ENCODE measurements at regions not wholly inside any gene's neighbourhood (a gene's known extent, or its start where the extent isn't known, plus 50 kb on each side); places are given as distances from the start of the nearest gene placed in this dataset.

GRCh38 chr15:87450314-87450713 is 806.2 kb downstream of the NTRK3 start:
- TF ChIP-seq ZNF274 (IDR thresholded peaks at IDR 0.05; ENCODE audit: borderline replicate concordance, extremely low read depth, low read length) (no peak), MAFK (IDR thresholded peaks at IDR 0.05; ENCODE audit: low read depth, low read length) (no peak), POLR2A (IDR thresholded peaks at IDR 0.05; ENCODE audit: control extremely low read depth in 1 of 2, low read depth in 2 of 2, low read length in 2 of 2) (no peak), POLR2AphosphoS5 (IDR thresholded peaks at IDR 0.05; ENCODE audit: low read depth, low read length) (no peak), CTCF (IDR thresholded peaks at IDR 0.05; ENCODE audit: control extremely low read depth in 1 of 3, insufficient read depth in 1 of 3, low read depth in 1 of 3, low read length in 3 of 3) (no peak), EGR1 (IDR thresholded peaks at IDR 0.05; ENCODE audit: borderline replicate concordance, low read depth, low read length) (no peak), YY1 (IDR thresholded peaks at IDR 0.05; ENCODE audit: low read depth, low read length) (no peak)
